ENCODE measurements at regions not wholly inside any gene's neighbourhood (a gene's known extent, or its start where the extent isn't known, plus 50 kb on each side); places are given as distances from the start of the nearest gene placed in this dataset.
"Not testable (repeated sequence)": the region's sequence is repeated elsewhere in the genome, so short reads cannot be mapped to it uniquely, and the experiment has no call there.

GRCh38 chr6:50899306-50899870 lies 80.7 kb downstream of the TFAP2B start:
- in situ Hi-C loops (cut with HindIII; ENCODE audit: low pct_ligation_motif_present, low pct_unique_long_range_greater_than_20kb, low sequenced_read_pairs), result no loop called here
- DNase-seq, result no peak

DNA sequence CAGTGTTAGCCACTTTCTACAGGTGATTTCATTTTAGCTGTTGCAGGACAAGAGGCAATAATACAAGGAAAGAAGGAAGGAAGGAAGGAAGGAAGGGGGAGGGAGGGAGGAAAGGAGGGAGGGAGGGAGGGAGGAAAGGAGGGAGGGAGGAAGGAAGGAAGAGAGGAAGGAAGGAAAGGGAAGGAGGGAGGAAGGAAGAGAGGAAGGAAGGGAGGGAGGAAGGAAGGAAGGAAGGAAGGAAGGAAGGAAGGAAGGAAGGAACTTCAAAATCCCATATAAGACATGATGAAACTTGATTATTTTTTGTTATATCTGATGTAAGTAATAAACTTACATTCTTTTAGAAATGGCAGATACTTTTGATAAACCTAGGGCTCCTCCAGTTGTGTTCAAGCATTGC lies 83.6 kb downstream of the TFAP2B start:
- in situ Hi-C loops (cut with HindIII; ENCODE audit: low pct_ligation_motif_present, low pct_unique_long_range_greater_than_20kb, low sequenced_read_pairs), result no loop called here
- no peak for DNase-seq

DNA sequence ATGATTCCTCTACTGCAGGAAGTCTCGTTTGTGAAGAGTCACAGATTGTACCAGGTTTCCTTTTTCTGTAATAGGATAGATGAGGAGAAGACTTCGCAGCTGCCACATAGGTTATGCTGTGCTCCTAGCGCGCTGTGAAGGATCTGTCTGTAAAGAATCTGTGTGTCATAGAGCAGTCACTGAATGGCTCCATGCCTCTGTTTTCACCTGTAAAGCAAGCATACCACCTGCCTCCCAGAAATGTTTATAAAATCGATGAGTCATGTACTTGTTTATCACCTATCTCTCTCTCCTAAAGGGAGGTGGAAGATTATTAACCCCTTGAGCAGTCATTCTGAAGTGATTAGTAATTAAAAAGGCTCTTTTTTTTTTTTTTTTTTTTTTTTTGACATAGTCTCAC lies 86.6 kb downstream of the TFAP2B start:
- DNase-seq, result no peak
- in situ Hi-C loops (cut with HindIII; ENCODE audit: low pct_ligation_motif_present, low pct_unique_long_range_greater_than_20kb, low sequenced_read_pairs), result no loop called here

- no peak for DNase-seq
- in situ Hi-C loops (cut with HindIII; ENCODE audit: low pct_ligation_motif_present, low pct_unique_long_range_greater_than_20kb, low sequenced_read_pairs), result no loop called here
Measured at GRCh38 chr6:50907565-50907964, 88.9 kb downstream of the TFAP2B start.

- DNase-seq, result no peak
- in situ Hi-C loops (cut with HindIII; ENCODE audit: low pct_ligation_motif_present, low pct_unique_long_range_greater_than_20kb, low sequenced_read_pairs), result no loop called here
Measured at GRCh38 chr6:50913105-50913770, 94.6 kb downstream of the TFAP2B start.

DNA sequence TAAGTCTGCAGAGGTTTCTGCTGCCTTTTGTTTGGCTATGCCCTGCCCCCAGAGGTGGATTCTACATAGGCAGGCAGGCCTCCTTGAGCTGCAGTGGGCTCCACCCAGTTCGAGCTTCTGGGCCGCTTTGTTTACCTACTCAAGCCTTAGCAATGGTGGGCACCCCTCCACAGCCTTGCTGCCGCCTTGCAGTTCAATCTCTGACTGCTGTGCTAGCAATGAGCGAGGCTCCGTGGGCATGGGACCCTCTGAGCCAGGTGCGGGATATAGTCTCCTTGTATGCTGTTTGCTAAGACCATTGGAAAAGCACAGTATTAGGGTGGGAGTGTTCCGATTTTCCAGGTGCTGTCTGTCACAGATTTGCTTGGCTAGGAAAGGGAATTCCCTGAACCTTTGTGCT lies 102.7 kb downstream of the TFAP2B start:
- DNase-seq; in situ Hi-C loops (cut with HindIII; ENCODE audit: low pct_ligation_motif_present, low pct_unique_long_range_greater_than_20kb, low sequenced_read_pairs): not testable (repeated sequence)

GRCh38 chr6:50921968-50922367 lies 103.3 kb downstream of the TFAP2B start:
- in situ Hi-C loops (cut with HindIII; ENCODE audit: low pct_ligation_motif_present, low pct_unique_long_range_greater_than_20kb, low sequenced_read_pairs), result no loop called here
- no peak for DNase-seq

DNA sequence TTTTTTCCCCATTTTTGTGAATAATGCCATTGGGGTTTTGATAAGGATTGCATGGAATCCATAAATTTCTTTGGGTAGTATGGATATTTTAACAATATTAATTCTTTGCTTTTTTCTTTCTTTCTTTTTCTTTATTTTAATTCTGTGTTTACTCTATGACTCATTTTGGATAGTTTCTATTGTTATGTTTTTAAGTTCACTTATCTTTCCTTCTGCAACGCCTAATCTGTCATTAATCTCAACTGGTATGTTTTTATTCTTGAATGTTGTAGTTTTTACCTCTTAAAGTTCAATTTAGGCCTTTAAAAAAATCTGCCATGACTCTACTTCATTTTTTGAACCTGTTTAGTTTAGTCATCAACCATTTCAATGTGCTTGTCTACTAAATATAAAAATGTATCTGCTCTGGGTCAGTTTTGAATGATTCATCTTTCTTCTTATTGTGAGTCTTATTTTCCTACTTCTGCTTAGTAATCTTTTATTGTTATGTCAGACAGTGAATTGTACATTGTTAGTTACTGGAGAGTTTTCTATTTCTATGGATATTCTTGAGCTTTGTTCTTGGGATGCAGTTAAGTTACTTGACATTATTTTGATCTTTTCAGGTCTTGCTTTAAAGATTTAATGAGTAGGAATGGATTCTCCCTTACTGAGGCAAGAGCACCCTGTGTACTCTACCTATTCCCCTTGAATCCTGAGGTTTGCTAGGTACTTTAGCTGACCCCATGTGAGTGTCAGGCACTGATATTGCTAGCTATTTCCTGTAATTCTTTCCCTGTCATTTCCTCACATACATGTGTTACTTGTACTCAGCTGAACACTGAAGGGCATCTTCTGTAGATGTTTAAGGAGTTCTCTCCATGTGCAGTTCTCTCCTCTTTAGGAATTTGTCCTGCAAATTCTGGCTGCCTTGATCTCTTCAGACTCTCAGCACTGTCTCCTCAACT lies 104.2 kb downstream of the TFAP2B start:
- in situ Hi-C loops (cut with HindIII; ENCODE audit: low pct_ligation_motif_present, low pct_unique_long_range_greater_than_20kb, low sequenced_read_pairs), result no loop called here

DNA sequence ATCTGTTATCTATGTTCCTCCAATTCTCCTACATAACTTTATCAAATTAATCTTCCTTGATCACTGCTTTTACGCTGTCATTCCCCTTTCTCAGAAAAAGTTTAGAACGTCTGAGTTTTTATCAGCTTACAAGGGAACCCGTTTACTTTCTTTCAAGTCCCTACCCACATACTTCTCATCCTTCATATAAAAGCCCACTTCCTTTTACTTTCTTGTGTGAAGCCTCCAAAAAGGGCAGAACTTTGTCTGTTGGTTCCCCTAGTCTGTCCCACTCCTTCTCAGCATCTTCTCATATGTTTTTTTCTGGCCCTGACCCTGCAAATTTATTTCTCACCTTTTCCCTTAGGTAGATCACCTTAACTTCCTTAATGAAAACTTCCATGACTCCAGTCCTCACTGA lies 106.1 kb downstream of the TFAP2B start:
- in situ Hi-C loops (cut with HindIII; ENCODE audit: low pct_ligation_motif_present, low pct_unique_long_range_greater_than_20kb, low sequenced_read_pairs), result no loop called here
- DNase-seq, result no peak

More for the DNA sequence above, 104.2 kb downstream of the TFAP2B start:
- DNase-seq, result no peak

DNA sequence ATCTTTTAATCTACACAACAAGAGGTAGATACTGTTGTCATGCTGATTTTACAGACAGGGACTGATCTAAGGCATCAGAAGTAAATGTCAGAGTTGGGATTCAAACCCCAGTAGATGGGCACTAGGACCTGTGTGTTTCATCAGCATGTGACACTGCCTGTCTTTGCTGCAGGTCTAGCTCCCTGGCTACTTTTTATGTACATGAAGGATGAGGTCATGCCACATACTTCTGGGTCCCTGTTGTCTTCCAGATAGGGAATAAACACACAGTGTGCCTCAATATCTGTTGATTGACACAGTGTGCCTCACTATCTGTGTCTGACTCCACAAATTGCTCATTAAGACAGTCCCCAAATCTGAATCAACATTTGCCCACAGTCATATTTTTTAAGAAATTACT lies 106.9 kb downstream of the TFAP2B start:
- no peak for DNase-seq
- in situ Hi-C loops (cut with HindIII; ENCODE audit: low pct_ligation_motif_present, low pct_unique_long_range_greater_than_20kb, low sequenced_read_pairs), result no loop called here

- no peak for DNase-seq
- in situ Hi-C loops (cut with HindIII; ENCODE audit: low pct_ligation_motif_present, low pct_unique_long_range_greater_than_20kb, low sequenced_read_pairs), result no loop called here
Measured at GRCh38 chr6:50925981-50926380, 107.3 kb downstream of the TFAP2B start.

DNA sequence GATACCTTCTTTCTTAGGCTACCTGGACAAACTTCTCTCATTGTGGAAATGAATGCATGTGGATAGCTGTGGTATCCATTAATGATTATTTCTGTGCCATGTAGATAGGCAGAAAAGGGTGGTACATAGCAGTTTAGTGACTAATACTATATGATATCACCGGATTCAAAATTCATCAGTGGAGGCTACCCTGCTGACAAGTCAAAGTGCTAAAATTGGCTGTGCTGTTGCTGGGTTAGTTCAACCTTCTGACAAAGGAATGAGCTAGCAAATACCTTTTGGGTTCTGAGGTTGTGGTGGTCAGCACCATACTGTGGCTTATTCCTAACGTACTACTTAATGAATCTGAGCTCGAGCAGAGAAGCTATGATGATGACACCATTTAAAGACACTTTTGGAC lies 109.1 kb downstream of the TFAP2B start:
- in situ Hi-C loops (cut with HindIII; ENCODE audit: low pct_ligation_motif_present, low pct_unique_long_range_greater_than_20kb, low sequenced_read_pairs), result no loop called here

GRCh38 chr6:50929323-50929722 lies 110.7 kb downstream of the TFAP2B start:
- in situ Hi-C loops (cut with HindIII; ENCODE audit: low pct_ligation_motif_present, low pct_unique_long_range_greater_than_20kb, low sequenced_read_pairs), result no loop called here
- no peak for DNase-seq

More for the DNA sequence above, 109.1 kb downstream of the TFAP2B start:
- no peak for DNase-seq

DNA sequence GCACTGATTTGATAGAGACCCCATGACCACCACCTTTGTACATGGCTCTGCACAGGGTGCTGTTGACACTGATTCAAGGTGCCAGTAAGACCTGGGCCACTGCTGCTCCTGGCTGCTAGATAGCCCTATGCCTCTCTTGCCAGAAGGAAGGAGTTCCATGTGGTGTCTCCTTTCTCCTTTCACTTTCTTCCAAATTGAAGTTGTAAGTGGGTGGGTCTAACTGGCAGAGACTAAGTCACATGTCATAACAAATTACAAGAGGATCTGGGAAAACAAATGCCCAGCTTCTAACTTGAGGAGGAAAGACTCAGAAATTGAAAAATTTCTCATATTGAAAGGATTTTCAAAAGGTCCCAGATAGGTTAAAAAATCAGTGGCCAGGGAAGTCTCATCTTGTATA lies 116.8 kb downstream of the TFAP2B start:
- in situ Hi-C loops (cut with HindIII; ENCODE audit: low pct_ligation_motif_present, low pct_unique_long_range_greater_than_20kb, low sequenced_read_pairs), result no loop called here

GRCh38 chr6:50936277-50936681 lies 117.6 kb downstream of the TFAP2B start:
- DNase-seq, result no peak
- in situ Hi-C loops (cut with HindIII; ENCODE audit: low pct_ligation_motif_present, low pct_unique_long_range_greater_than_20kb, low sequenced_read_pairs), result no loop called here

More for the DNA sequence above, 116.8 kb downstream of the TFAP2B start:
- DNase-seq, result no peak

GRCh38 chr6:50939931-50940330 lies 121.3 kb downstream of the TFAP2B start:
- DNase-seq, result no peak
- in situ Hi-C loops (cut with HindIII; ENCODE audit: low pct_ligation_motif_present, low pct_unique_long_range_greater_than_20kb, low sequenced_read_pairs), result no loop called here

- in situ Hi-C loops (cut with HindIII; ENCODE audit: low pct_ligation_motif_present, low pct_unique_long_range_greater_than_20kb, low sequenced_read_pairs), result no loop called here
- DNase-seq, result no peak
Measured at GRCh38 chr6:50945789-50946188, 127.1 kb downstream of the TFAP2B start.

- in situ Hi-C loops (cut with HindIII; ENCODE audit: low pct_ligation_motif_present, low pct_unique_long_range_greater_than_20kb, low sequenced_read_pairs), result no loop called here
- DNase-seq, result no peak
Measured at GRCh38 chr6:50952092-50952907, 133.6 kb downstream of the TFAP2B start.

DNA sequence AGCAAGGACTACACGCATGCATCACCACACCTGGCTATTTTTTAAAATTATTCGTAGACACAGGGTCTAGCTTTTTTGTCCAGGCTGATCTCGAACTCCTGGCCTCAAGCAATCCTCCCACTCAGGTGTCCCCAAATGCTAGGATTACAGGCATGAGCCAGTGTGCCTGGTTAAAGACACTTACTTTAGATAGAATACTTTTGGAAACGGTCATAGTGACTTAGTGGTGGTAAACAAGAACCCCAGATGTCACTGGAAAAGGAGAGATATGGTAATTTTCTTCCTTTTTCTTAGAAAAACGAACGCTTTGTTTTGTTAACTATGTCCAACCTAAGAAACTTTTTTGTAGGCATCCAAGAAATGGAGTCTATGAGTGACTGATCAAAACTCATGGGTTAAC lies 137.3 kb downstream of the TFAP2B start:
- no peak for DNase-seq
- in situ Hi-C loops (cut with HindIII; ENCODE audit: low pct_ligation_motif_present, low pct_unique_long_range_greater_than_20kb, low sequenced_read_pairs), result no loop called here

Measured in ACHN (cell line).